ENCODE measurements at regions not wholly inside any gene's neighbourhood (a gene's known extent, or its start where the extent isn't known, plus 50 kb on each side); places are given as distances from the start of the nearest gene placed in this dataset.

DNA sequence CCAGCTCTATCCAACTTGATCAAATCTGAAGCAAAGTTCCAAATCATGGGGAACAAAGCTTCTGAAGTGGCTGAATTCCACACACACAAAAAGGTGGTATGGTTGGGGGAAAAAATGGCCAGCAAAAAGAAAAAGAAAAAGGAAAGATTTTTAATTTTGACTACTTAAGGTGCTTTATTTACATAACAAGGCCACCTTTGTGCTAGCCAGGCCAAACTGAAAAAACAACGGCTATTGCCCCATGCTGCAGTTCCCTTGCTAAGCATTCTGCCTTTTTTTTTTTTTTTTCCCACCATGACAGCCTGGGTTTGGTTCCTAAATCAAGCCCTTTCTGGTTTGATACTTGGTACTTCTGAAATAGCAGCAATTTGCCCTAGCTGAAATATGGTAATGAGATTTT is 66.5 kb upstream of the DAZL start:
- TF ChIP-seq CTCF (IDR thresholded peaks at IDR 0.05; ENCODE audit: extremely low read depth in 1 of 2, insufficient read depth in 1 of 2, low read depth in 1 of 2, low read length in 2 of 2), result no peak
- no peak for TF ChIP-seq GATA2 (IDR thresholded peaks at IDR 0.05; ENCODE audit: insufficient read depth, insufficient read length, low read depth, low read length)
- TF ChIP-seq POLR2AphosphoS5 (IDR thresholded peaks at IDR 0.05; ENCODE audit: insufficient read depth, low read depth, low read length), result no peak
- no peak for TF ChIP-seq POLR2A (IDR thresholded peaks at IDR 0.05; ENCODE audit: low read depth, low read length)

All from endothelial cell of umbilical vein (primary cell).